ENCODE measurements at regions not wholly inside any gene's neighbourhood (a gene's known extent, or its start where the extent isn't known, plus 50 kb on each side); places are given as distances from the start of the nearest gene placed in this dataset.
"Not testable (repeated sequence)": the region's sequence is repeated elsewhere in the genome, so short reads cannot be mapped to it uniquely, and the experiment has no call there.

DNA sequence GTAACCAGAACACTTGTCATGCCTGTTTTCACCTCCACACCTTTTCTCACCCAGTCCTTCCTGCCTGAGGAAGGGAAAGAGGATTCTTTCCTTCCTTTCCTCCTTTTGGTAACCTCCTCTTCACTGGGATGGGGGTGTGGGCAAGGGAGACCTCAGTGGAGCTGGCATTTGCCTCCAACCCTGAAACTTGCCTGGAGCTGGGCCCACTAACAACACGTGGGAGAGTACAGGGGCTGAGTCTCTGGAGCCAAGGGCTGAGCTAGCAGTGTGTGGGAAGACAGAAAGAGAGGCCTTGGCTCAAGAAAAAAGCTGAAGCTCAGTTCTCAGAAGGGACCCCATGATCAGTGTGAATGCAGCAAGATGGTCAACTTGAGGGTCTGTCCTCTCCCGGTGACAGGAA lies 86.6 kb upstream of the SLC6A11 start:
- TF ChIP-seq, protein P1, sequence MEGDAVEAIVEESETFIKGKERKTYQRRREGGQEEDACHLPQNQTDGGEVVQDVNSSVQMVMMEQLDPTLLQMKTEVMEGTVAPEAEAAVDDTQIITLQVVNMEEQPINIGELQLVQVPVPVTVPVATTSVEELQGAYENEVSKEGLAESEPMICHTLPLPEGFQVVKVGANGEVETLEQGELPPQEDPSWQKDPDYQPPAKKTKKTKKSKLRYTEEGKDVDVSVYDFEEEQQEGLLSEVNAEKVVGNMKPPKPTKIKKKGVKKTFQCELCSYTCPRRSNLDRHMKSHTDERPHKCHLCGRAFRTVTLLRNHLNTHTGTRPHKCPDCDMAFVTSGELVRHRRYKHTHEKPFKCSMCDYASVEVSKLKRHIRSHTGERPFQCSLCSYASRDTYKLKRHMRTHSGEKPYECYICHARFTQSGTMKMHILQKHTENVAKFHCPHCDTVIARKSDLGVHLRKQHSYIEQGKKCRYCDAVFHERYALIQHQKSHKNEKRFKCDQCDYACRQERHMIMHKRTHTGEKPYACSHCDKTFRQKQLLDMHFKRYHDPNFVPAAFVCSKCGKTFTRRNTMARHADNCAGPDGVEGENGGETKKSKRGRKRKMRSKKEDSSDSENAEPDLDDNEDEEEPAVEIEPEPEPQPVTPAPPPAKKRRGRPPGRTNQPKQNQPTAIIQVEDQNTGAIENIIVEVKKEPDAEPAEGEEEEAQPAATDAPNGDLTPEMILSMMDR (conservative IDR thresholded peaks at IDR 0.05; ENCODE audit: low read depth, low read length) = no peak
- no peak for TF ChIP-seq EZH2 (IDR thresholded peaks at IDR 0.05; ENCODE audit: borderline replicate concordance, low read depth, low read length, poor library complexity, severe bottlenecking)
- Histone ChIP-seq H3K4me1 (ENCODE audit: insufficient read depth, low read length, poor library complexity, severe bottlenecking) (no peaks in the 10 kb centered on the region), H3K27ac (ENCODE audit: low read depth, low read length, poor library complexity, severe bottlenecking) (no peak overlapping the region), H3K36me3 (ENCODE audit: insufficient read depth, low read length, poor library complexity, severe bottlenecking) (no peaks in the 10 kb centered on the region), H3K9me3 (ENCODE audit: low read depth, low read length, poor library complexity, severe bottlenecking) (peaks cover 14% of the 10 kb centered on the region), H3K27me3 (replicated peaks; ENCODE audit: insufficient read depth, low read depth, low read length, poor library complexity) (peaks cover 5% of the 10 kb centered on the region), H3K4me3 (ENCODE audit: low read depth, low read length, poor library complexity, severe bottlenecking) (no peak overlapping the region)
- CTCF ChIA-PET = no interaction called here
- intact Hi-C loops (cut with micrococcal nuclease; ENCODE audit: unreplicated experiment) = no loop called here
- BruUV-seq (replicated peaks) = no TSS peak
- DNase-seq (ENCODE audit: low spot score) = no peak
- POLR2A ChIA-PET (ENCODE audit: low non-redundant PET) = no interaction called here

DNA sequence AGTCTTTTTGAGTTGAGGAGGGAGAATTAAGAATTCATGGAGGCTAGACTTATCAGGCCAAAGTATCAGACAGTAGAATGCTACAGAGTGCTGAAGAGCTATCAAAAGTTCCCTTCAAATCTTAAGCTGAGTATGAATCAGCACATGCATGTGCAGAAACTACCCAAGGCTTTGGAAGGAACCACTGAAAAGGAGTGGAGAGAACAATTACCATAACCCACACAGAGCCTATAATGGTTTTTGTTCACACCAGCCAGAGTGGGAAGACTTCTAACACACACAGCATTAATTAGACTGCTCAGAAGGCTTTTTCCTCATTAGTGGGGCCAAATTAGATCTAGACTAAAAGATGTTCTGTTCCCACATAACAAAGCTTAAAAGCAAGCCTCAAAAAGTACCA lies 83.7 kb upstream of the SLC6A11 start:
- intact Hi-C loops (cut with micrococcal nuclease; ENCODE audit: unreplicated experiment) = no loop called here
- H3K9me3 ChIP-seq (ENCODE audit: low read depth, low read length, poor library complexity, severe bottlenecking) = peaks cover 14% of the 10 kb centered on the region
- no peak for DNase-seq (ENCODE audit: low spot score)
- ChIA-PET POLR2A (ENCODE audit: low non-redundant PET) (no interaction called here), CTCF (no interaction called here)
- H3K36me3 ChIP-seq (ENCODE audit: insufficient read depth, low read length, poor library complexity, severe bottlenecking) = no peaks in the 10 kb centered on the region
- BruUV-seq (replicated peaks) = no TSS peak
- no peak for TF ChIP-seq EZH2 (IDR thresholded peaks at IDR 0.05; ENCODE audit: borderline replicate concordance, low read depth, low read length, poor library complexity, severe bottlenecking)
- H3K27me3 ChIP-seq (replicated peaks; ENCODE audit: insufficient read depth, low read depth, low read length, poor library complexity) = peaks cover 3% of the 10 kb centered on the region
- H3K27ac ChIP-seq (ENCODE audit: low read depth, low read length, poor library complexity, severe bottlenecking) = no peak overlapping the region
- no peak overlapping the region for H3K4me3 ChIP-seq (ENCODE audit: low read depth, low read length, poor library complexity, severe bottlenecking)
- no peaks in the 10 kb centered on the region for H3K4me1 ChIP-seq (ENCODE audit: insufficient read depth, low read length, poor library complexity, severe bottlenecking)

DNA sequence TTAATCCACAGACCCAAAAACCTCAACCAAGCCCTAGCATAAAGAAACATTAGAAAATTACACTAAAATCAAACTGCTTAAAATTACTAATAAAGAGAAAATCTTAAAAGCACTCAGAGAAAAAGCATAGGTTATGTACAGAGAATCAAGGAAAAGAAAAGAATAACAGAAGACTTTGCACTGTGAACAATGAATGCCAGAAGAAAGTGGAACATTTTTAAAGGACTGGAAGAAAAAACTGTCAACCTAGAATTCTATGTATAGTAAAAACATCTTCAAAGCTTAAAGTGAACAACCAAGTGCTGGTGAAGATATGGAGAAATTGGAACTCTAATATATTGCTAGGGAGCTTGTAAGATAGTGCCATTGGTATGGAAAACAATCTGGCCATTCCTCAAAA lies 82.7 kb upstream of the SLC6A11 start:
- H3K4me1 ChIP-seq (ENCODE audit: insufficient read depth, low read length, poor library complexity, severe bottlenecking) = no peaks in the 10 kb centered on the region
- BruUV-seq (replicated peaks) = no TSS peak
- intact Hi-C loops (cut with micrococcal nuclease; ENCODE audit: unreplicated experiment) = no loop called here
- H3K27ac ChIP-seq (ENCODE audit: low read depth, low read length, poor library complexity, severe bottlenecking) = no peak overlapping the region
- peaks cover 14% of the 10 kb centered on the region for H3K9me3 ChIP-seq (ENCODE audit: low read depth, low read length, poor library complexity, severe bottlenecking)
- TF ChIP-seq, protein P1 (conservative IDR thresholded peaks at IDR 0.05; ENCODE audit: low read depth, low read length) = no peak
- CTCF ChIA-PET = no interaction called here
- H3K36me3 ChIP-seq (ENCODE audit: insufficient read depth, low read length, poor library complexity, severe bottlenecking) = no peaks in the 10 kb centered on the region
- peaks cover 7% of the 10 kb centered on the region for H3K27me3 ChIP-seq (replicated peaks; ENCODE audit: insufficient read depth, low read depth, low read length, poor library complexity)
- DNase-seq (ENCODE audit: low spot score) = no peak
- POLR2A ChIA-PET (ENCODE audit: low non-redundant PET) = no interaction called here
- H3K4me3 ChIP-seq (ENCODE audit: low read depth, low read length, poor library complexity, severe bottlenecking) = no peak overlapping the region

DNA sequence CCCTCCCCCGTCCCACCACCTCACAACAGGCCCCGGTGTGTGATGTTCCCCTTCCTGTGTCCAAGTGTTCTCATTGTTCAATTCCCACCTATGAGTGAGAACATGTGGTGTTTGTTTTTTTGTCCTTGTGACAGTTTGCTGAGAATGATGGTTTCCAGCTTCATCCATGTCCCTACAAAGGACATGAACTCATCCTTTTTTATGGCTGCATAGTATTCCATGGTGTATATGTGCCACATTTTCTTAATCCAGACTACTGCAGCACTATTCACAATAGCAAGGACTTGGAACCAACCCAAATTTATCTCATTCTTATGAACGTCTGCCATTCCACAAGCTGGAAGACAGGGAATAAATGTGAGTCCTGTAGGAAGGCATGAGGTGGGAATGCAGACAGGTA lies 79.6 kb upstream of the SLC6A11 start:
- H3K36me3 ChIP-seq (ENCODE audit: insufficient read depth, low read length, poor library complexity, severe bottlenecking); CTCF ChIA-PET; H3K4me1 ChIP-seq (ENCODE audit: insufficient read depth, low read length, poor library complexity, severe bottlenecking); H3K4me3 ChIP-seq (ENCODE audit: low read depth, low read length, poor library complexity, severe bottlenecking); H3K27ac ChIP-seq (ENCODE audit: low read depth, low read length, poor library complexity, severe bottlenecking); BruUV-seq (replicated peaks); DNase-seq (ENCODE audit: low spot score); intact Hi-C loops (cut with micrococcal nuclease; ENCODE audit: unreplicated experiment); POLR2A ChIA-PET (ENCODE audit: low non-redundant PET): not testable (repeated sequence)
- peaks cover 14% of the 10 kb centered on the region for H3K9me3 ChIP-seq (ENCODE audit: low read depth, low read length, poor library complexity, severe bottlenecking)
- H3K27me3 ChIP-seq (replicated peaks; ENCODE audit: insufficient read depth, low read depth, low read length, poor library complexity) = peaks cover 11% of the 10 kb centered on the region

All from A673 (cell line).